Endothelial cell of umbilical vein (primary cell): ENCODE measurements at regions not wholly inside any gene's neighbourhood (a gene's known extent, or its start where the extent isn't known, plus 50 kb on each side); places are given as distances from the start of the nearest gene placed in this dataset.

Experiments
- BruUV-seq: library from RNA; stranded (reverse); fragments of 400-500 nt; replicated peaks from 2 replicates; lab custom pipeline; 2021; lab: Mats Ljungman, UMichigan
- CTCF ChIA-PET: fragments of 300-600, 350-600 bp; sonication (Branson Sonifier 250); formaldehyde crosslinking; loops from one replicate; lab custom pipeline; 2021; ENCODE audit warnings: antibody characterized with exemption, inconsistent platforms; lab: Charles Lee
- POLR2A ChIA-PET: fragments of 300-600, 350-600 bp; sonication (Branson Sonifier 250); formaldehyde crosslinking; loops from one replicate; lab custom pipeline; 2021; ENCODE audit warnings: antibody characterized with exemption, inconsistent platforms; lab: Charles Lee
- DNase-seq: peaks from one replicate; pipeline ENCODE4 v3.0.0-alpha.2; 2011; ENCODE audit warnings: low read depth, low spot score
- FAIRE-seq: peaks from 2 replicates; lab custom pipeline; 2011; peaks lifted over from hg19 to GRCh38; lab: Jason Lieb, UNC
- H2AFZ ChIP-seq: 2 replicates; pipeline ENCODE4 v1.6.0; 2012; ENCODE audit warnings: low read depth, low read length, control low read depth, inconsistent platforms
- H3K27ac ChIP-seq: 2 replicates; pipeline ENCODE4 v1.5.1; 2011; ENCODE audit warnings: low read depth, mild to moderate bottlenecking, control low read depth, low read length, moderate library complexity; ENCODE audit not compliant: insufficient read depth
- H3K27me3 ChIP-seq, 2 experiments: 2 replicates each; pipeline versions ENCODE4 v1.6.0 to v1.6.1; 2011; ENCODE audit warnings: low read length in 2 of 2, mixed read lengths in 1 of 2; ENCODE audit not compliant: control insufficient read depth in 2 of 2, insufficient read depth in 2 of 2
- H3K36me3 ChIP-seq, 2 experiments: 2 replicates in 1 of 2; 3 replicates in 1 of 2; pipeline ENCODE4 v1.5.1; 2011; ENCODE audit warnings: low read length in 2 of 2, mild to moderate bottlenecking in 1 of 2, moderate library complexity in 1 of 2; ENCODE audit not compliant: control insufficient read depth in 2 of 2, insufficient read depth in 2 of 2; ENCODE audit errors: extremely low read depth in 1 of 2
- H3K4me1 ChIP-seq: 3 replicates; pipeline ENCODE4 v1.5.1; 2011; ENCODE audit warnings: mild to moderate bottlenecking, low read length; ENCODE audit not compliant: control insufficient read depth, insufficient read depth; ENCODE audit errors: extremely low read depth
- H3K4me2 ChIP-seq: 2 replicates; pipeline ENCODE4 v1.6.1; 2011; ENCODE audit warnings: low read length, control low read depth, mixed read lengths; ENCODE audit not compliant: insufficient read depth
- H3K4me3 ChIP-seq, 3 experiments: fragments of 200-600 bp in 1 of 3; sonication (generic), shearing (Covaris generic) in 1 of 3; replicated peaks in 1 of 3; 2 replicates each; pipeline ENCODE4 v1.5.1; 2011 to 2016; ENCODE audit warnings: control low read depth in 3 of 3, low read length in 3 of 3, mild to moderate bottlenecking in 2 of 3, inconsistent platforms in 1 of 3, low read depth in 1 of 3, moderate library complexity in 1 of 3; ENCODE audit not compliant: insufficient read depth in 1 of 3
- H3K79me2 ChIP-seq: 2 replicates; pipeline ENCODE4 v1.6.0; 2012; ENCODE audit warnings: low read length, inconsistent platforms; ENCODE audit not compliant: control insufficient read depth, insufficient read depth
- H3K9ac ChIP-seq: replicated peaks from 2 replicates; pipeline ENCODE3; 2011; ENCODE audit warnings: low read length, control low read depth; ENCODE audit not compliant: insufficient read depth; ENCODE audit errors: extremely low read depth
- H3K9me1 ChIP-seq: replicated peaks from 3 replicates; pipeline ENCODE4 v1.6.0; 2011; ENCODE audit warnings: mild to moderate bottlenecking, low read length; ENCODE audit not compliant: control insufficient read depth, insufficient read depth; ENCODE audit errors: extremely low read depth
- H3K9me3 ChIP-seq: replicated peaks from 2 replicates; pipeline ENCODE4 v1.5.1; 2012; ENCODE audit warnings: low read length, inconsistent platforms; ENCODE audit not compliant: control insufficient read depth, insufficient read depth
- H4K20me1 ChIP-seq: replicated peaks from 2 replicates; pipeline ENCODE3; 2011; ENCODE audit warnings: mild to moderate bottlenecking, low read length; ENCODE audit not compliant: control insufficient read depth, insufficient read depth; ENCODE audit errors: extremely low read depth
- CTCF ChIP-seq, 2 donors: IDR thresholded peaks; 1 replicate in 1 of 2; 2 replicates in 1 of 2; pipeline ENCODE4 v1.5.1; 2011; ENCODE audit warnings: low read length in 2 of 2, mild to moderate bottlenecking in 2 of 2, moderate library complexity in 2 of 2, control low read depth in 1 of 2, inconsistent platforms in 1 of 2, low read depth in 1 of 2; ENCODE audit not compliant: insufficient read depth in 1 of 2; ENCODE audit errors: extremely low read depth in 1 of 2
- EZH2 ChIP-seq: IDR thresholded peaks from 2 replicates; pipeline ENCODE4 v1.6.1; 2012; ENCODE audit warnings: borderline replicate concordance, low read depth, mild to moderate bottlenecking, moderate library complexity, low read length, inconsistent platforms; ENCODE audit not compliant: severe bottlenecking
- FOS ChIP-seq: IDR thresholded peaks from 2 replicates; pipeline ENCODE4 v1.6.1; 2011; ENCODE audit warnings: mild to moderate bottlenecking, low read length, moderate library complexity, borderline replicate concordance; ENCODE audit not compliant: insufficient read depth
- GATA2 ChIP-seq: IDR thresholded peaks from 2 replicates; pipeline ENCODE4 v1.7.0; 2011; ENCODE audit warnings: low read depth, mild to moderate bottlenecking, moderate library complexity, mixed read lengths, low read length; ENCODE audit not compliant: insufficient read length, insufficient read depth
- JUN ChIP-seq: IDR thresholded peaks from 2 replicates; pipeline ENCODE4 v1.6.1; 2011; ENCODE audit warnings: borderline replicate concordance, low read depth; ENCODE audit not compliant: insufficient read length, insufficient read depth
- MYC ChIP-seq: IDR thresholded peaks from one replicate; pipeline ENCODE4 v1.6.1; 2011; ENCODE audit warnings: mild to moderate bottlenecking, low read depth, low read length
- POLR2A ChIP-seq: IDR thresholded peaks from 2 replicates; pipeline ENCODE4 v1.6.1; 2012; ENCODE audit warnings: low read depth, mild to moderate bottlenecking, control low read depth, low read length
- POLR2AphosphoS5 ChIP-seq: IDR thresholded peaks from 2 replicates; pipeline ENCODE4 v1.6.1; 2012; ENCODE audit warnings: low read depth, mild to moderate bottlenecking, control low read depth, low read length, moderate library complexity; ENCODE audit not compliant: insufficient read depth
- dilution Hi-C: fragments of 300-500 bp; cut with MboI; formaldehyde crosslinking; loops from one replicate; pipeline ENCODE4 v1.15.0; 2019; ENCODE audit warnings: low sequenced_read_pairs; ENCODE audit not compliant: extremely low pct_ligation_motif_present
- intact Hi-C: fragments of 100-400 bp; cut with micrococcal nuclease; formaldehyde crosslinking; loops from one replicate; pipeline ENCODE4 v1.10.0; 2022
- TF ChIP-seq, protein P1 (sequence below): IDR thresholded peaks from 2 replicates; pipeline ENCODE4 v1.6.1; 2011; ENCODE audit not compliant: insufficient read depth, insufficient read length

- H3K9me3 ChIP-seq: no peaks in the 10 kb centered on the region
- H3K4me1 ChIP-seq: no peaks in the 10 kb centered on the region
- H3K27ac ChIP-seq: no peak overlapping the region
- H3K27me3 ChIP-seq: peaks cover 3% of the 10 kb centered on the region in 2 experiments
- intact Hi-C loops (no loop called here), dilution Hi-C loops (no loop called here)
- no TSS peak for BruUV-seq
- no peak overlapping the region for H3K9ac ChIP-seq
- no peak overlapping the region for H3K4me2 ChIP-seq
- H3K36me3 ChIP-seq: no peaks in the 10 kb centered on the region
- H3K9me1 ChIP-seq: no peaks in the 10 kb centered on the region
- H4K20me1 ChIP-seq: no peaks in the 10 kb centered on the region
- FAIRE-seq (no peak), DNase-seq (no peak)
- H3K79me2 ChIP-seq: no peaks in the 10 kb centered on the region
- H3K4me3 ChIP-seq: no peak overlapping the region
- ChIA-PET CTCF (no interaction called here), POLR2A (no interaction called here)
- H2AFZ ChIP-seq: no peak overlapping the region
- no peak for TF ChIP-seq FOS
- TF ChIP-seq, protein P1, sequence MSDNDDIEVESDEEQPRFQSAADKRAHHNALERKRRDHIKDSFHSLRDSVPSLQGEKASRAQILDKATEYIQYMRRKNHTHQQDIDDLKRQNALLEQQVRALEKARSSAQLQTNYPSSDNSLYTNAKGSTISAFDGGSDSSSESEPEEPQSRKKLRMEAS: no peak
- TF ChIP-seq GATA2: no peak
- no peak for TF ChIP-seq POLR2A
- no peak for TF ChIP-seq CTCF (IDR thresholded peaks at IDR 0.05; ENCODE audit: extremely low read depth in 1 of 2, insufficient read depth in 1 of 2, low read depth in 1 of 2, low read length in 2 of 2)
- no peak for TF ChIP-seq POLR2AphosphoS5
- no peak for TF ChIP-seq MYC
- TF ChIP-seq JUN: no peak
- TF ChIP-seq EZH2: no peak
Measured at GRCh38 chr5:123278284-123278683, 144.9 kb downstream of the CEP120 start.
